CD4-positive, CD25-positive, alpha-beta regulatory T cell (primary cell): ENCODE measurements at regions not wholly inside any gene's neighbourhood (a gene's known extent, or its start where the extent isn't known, plus 50 kb on each side); places are given as distances from the start of the nearest gene placed in this dataset.

Experiments
- ATAC-seq, 2 donors: fragments of 150-1000 bp; cut with Tn5 transposase; one replicate each; pipeline ENCODE4 v1.10.0; 2021; ENCODE audit warnings: low read depth in 2 of 2, moderate number of reproducible peaks in 2 of 2, moderate library complexity in 1 of 2
- DNase-seq, 3 donors: peaks; one replicate each; pipeline versions ENCODE4 v3.0.0 to v3.0.0-alpha.2; 2012 to 2022; ENCODE audit warnings: mixed read lengths in 1 of 3
- H3K27ac ChIP-seq: one replicate; pipeline ENCODE4 v1.7.0; 2013; ENCODE audit warnings: mild to moderate bottlenecking, low read length; ENCODE audit not compliant: insufficient read depth, poor library complexity, severe bottlenecking
- H3K27me3 ChIP-seq: one replicate; pipeline ENCODE4 v1.7.0; 2013; ENCODE audit warnings: low read length; ENCODE audit not compliant: control insufficient read depth, insufficient read depth
- H3K36me3 ChIP-seq: one replicate; pipeline ENCODE4 v1.7.0; 2013; ENCODE audit warnings: mild to moderate bottlenecking, low read length, moderate library complexity; ENCODE audit not compliant: control insufficient read depth, insufficient read depth
- H3K4me1 ChIP-seq: 2 replicates; pipeline ENCODE4 v1.7.0; 2013; ENCODE audit warnings: mild to moderate bottlenecking, low read length; ENCODE audit not compliant: insufficient read depth, control insufficient read depth, poor library complexity, severe bottlenecking
- H3K4me3 ChIP-seq: one replicate; pipeline ENCODE4 v1.7.0; 2013; ENCODE audit warnings: low read depth, mild to moderate bottlenecking, low read length, moderate library complexity
- H3K9me3 ChIP-seq, 2 experiments: 1 replicate in 1 of 2; 2 replicates in 1 of 2; pipeline ENCODE4 v1.7.0; 2013; ENCODE audit warnings: low read length in 2 of 2, mild to moderate bottlenecking in 1 of 2, moderate library complexity in 1 of 2; ENCODE audit not compliant: control insufficient read depth in 2 of 2
- H3K27ac Mint-ChIP-seq, 3 donors: one replicate each; pipeline ENCODE4 v1.8.0; 2020 to 2022; ENCODE audit warnings: mild to moderate bottlenecking in 3 of 3, mixed read lengths in 3 of 3, moderate library complexity in 2 of 3
- H3K27me3 Mint-ChIP-seq: one replicate; pipeline ENCODE4 v1.8.0; 2022; ENCODE audit warnings: mild to moderate bottlenecking, mixed read lengths
- H3K36me3 Mint-ChIP-seq: one replicate; pipeline ENCODE4 v1.8.0; 2020; ENCODE audit warnings: mixed read lengths
- H3K4me1 Mint-ChIP-seq, 4 donors: one replicate each; pipeline ENCODE4 v1.8.0; 2020 to 2022; ENCODE audit warnings: mixed read lengths in 4 of 4, mild to moderate bottlenecking in 1 of 4
- H3K4me3 Mint-ChIP-seq, 4 donors: one replicate each; pipeline ENCODE4 v1.8.0; 2020 to 2022; ENCODE audit warnings: mild to moderate bottlenecking in 4 of 4, mixed read lengths in 4 of 4, moderate library complexity in 3 of 4
- H3K9me3 Mint-ChIP-seq, 7 donors: one replicate each; pipeline ENCODE4 v1.8.0; 2020 to 2022; ENCODE audit warnings: mixed read lengths in 7 of 7, mild to moderate bottlenecking in 3 of 7, moderate library complexity in 2 of 7

GRCh38 chr2:6730649-6731532, 134.8 kb downstream of the CMPK2 start:
- Histone ChIP-seq H3K36me3 (no peaks in the 10 kb centered on the region), H3K27ac (no peak overlapping the region), H3K27me3 (no peaks in the 10 kb centered on the region), H3K4me1 (no peaks in the 10 kb centered on the region), H3K4me3 (no peak overlapping the region), H3K9me3 (no peaks in the 10 kb centered on the region)
- no peaks in the 10 kb centered on the region for H3K4me1 Mint-ChIP-seq
- H3K27me3 Mint-ChIP-seq, result no peaks in the 10 kb centered on the region
- no peak for ATAC-seq
- peaks cover 0 to 7% (median 1%) of the 10 kb centered on the region in 7 donors for H3K9me3 Mint-ChIP-seq
- DNase-seq, result no peak
- H3K36me3 Mint-ChIP-seq, result no peaks in the 10 kb centered on the region
- no peak overlapping the region for H3K27ac Mint-ChIP-seq
- H3K4me3 Mint-ChIP-seq, result no peak overlapping the region

DNA sequence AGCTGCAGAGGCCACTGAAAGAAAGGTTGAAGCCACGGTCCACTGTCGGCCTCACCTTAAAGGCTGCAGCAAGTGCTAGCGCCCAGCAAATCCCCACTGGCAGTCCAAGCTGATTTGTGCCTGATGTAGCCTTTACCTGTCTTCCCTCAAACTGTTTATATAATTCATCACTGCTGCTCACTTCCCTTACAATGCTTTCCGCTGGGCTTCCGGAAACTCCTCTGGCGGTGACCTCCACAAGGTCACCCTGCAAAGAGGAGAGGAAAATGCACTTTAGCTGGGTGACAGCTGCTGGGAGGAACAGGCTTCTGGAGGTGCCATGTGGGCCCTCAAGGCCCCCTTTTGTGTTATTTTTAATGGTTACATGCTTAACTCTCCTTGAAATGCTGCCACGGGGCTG, 126.2 kb downstream of the CMPK2 start:
- Mint-ChIP-seq H3K4me3 (no peak overlapping the region), H3K36me3 (no peaks in the 10 kb centered on the region), H3K27ac (no peak overlapping the region), H3K9me3 (peaks cover 0 to 2% (median 0%) of the 10 kb centered on the region in 7 donors), H3K4me1 (no peaks in the 10 kb centered on the region), H3K27me3 (peaks cover 7% of the 10 kb centered on the region)
- H3K27ac ChIP-seq, result no peak overlapping the region
- H3K27me3 ChIP-seq, result no peaks in the 10 kb centered on the region
- H3K9me3 ChIP-seq, result no peaks in the 10 kb centered on the region
- no peak overlapping the region for H3K4me3 ChIP-seq
- H3K36me3 ChIP-seq, result no peaks in the 10 kb centered on the region
- DNase-seq, result no peak
- ATAC-seq, result no peak
- no peaks in the 10 kb centered on the region for H3K4me1 ChIP-seq

- Histone ChIP-seq H3K27ac (no peak overlapping the region), H3K9me3 (no peaks in the 10 kb centered on the region), H3K4me3 (no peak overlapping the region), H3K4me1 (no peaks in the 10 kb centered on the region), H3K27me3 (no peaks in the 10 kb centered on the region), H3K36me3 (no peaks in the 10 kb centered on the region)
- H3K4me3 Mint-ChIP-seq, result no peak overlapping the region
- no peak for DNase-seq
- no peaks in the 10 kb centered on the region for H3K4me1 Mint-ChIP-seq
- H3K27ac Mint-ChIP-seq, result no peak overlapping the region
- H3K36me3 Mint-ChIP-seq, result no peaks in the 10 kb centered on the region
- H3K27me3 Mint-ChIP-seq, result peaks cover 12% of the 10 kb centered on the region
- H3K9me3 Mint-ChIP-seq, result peaks cover 0 to 2% (median 0%) of the 10 kb centered on the region in 7 donors
- ATAC-seq, result no peak
These were observed 124.5 kb downstream of the CMPK2 start for GRCh38 chr2:6741229-6741628.

- no peaks in the 10 kb centered on the region for H3K36me3 ChIP-seq
- H3K27ac ChIP-seq, result no peak overlapping the region
- H3K27ac Mint-ChIP-seq, result no peak overlapping the region
- no peaks in the 10 kb centered on the region for H3K4me1 Mint-ChIP-seq
- H3K36me3 Mint-ChIP-seq, result no peaks in the 10 kb centered on the region
- DNase-seq (no peak), ATAC-seq (no peak)
- no peaks in the 10 kb centered on the region for H3K9me3 ChIP-seq
- H3K4me3 ChIP-seq, result no peak overlapping the region
- H3K27me3 Mint-ChIP-seq, result peaks cover 10% of the 10 kb centered on the region
- H3K27me3 ChIP-seq, result no peaks in the 10 kb centered on the region
- no peak overlapping the region for H3K4me3 Mint-ChIP-seq
- H3K4me1 ChIP-seq, result no peaks in the 10 kb centered on the region
- H3K9me3 Mint-ChIP-seq, result peaks cover 0 to 2% (median 0%) of the 10 kb centered on the region in 7 donors
These were observed 121.7 kb downstream of the CMPK2 start for GRCh38 chr2:6744038-6744437.

GRCh38 chr2:6747433-6747832, 118.3 kb downstream of the CMPK2 start:
- H3K27me3 ChIP-seq, result no peaks in the 10 kb centered on the region
- Mint-ChIP-seq H3K36me3 (no peaks in the 10 kb centered on the region), H3K4me1 (no peaks in the 10 kb centered on the region), H3K27ac (no peak overlapping the region), H3K27me3 (peaks cover 13% of the 10 kb centered on the region), H3K9me3 (no peaks in the 10 kb centered on the region), H3K4me3 (no peak overlapping the region)
- H3K4me1 ChIP-seq, result no peaks in the 10 kb centered on the region
- H3K4me3 ChIP-seq, result no peak overlapping the region
- no peak for DNase-seq
- H3K9me3 ChIP-seq, result no peaks in the 10 kb centered on the region
- no peak overlapping the region for H3K27ac ChIP-seq
- H3K36me3 ChIP-seq, result no peaks in the 10 kb centered on the region
- no peak for ATAC-seq

GRCh38 chr2:6748406-6749067, 117.2 kb downstream of the CMPK2 start:
- H3K27ac ChIP-seq, result no peak overlapping the region
- no peaks in the 10 kb centered on the region for H3K4me1 Mint-ChIP-seq
- H3K9me3 Mint-ChIP-seq, result no peaks in the 10 kb centered on the region
- no peak overlapping the region for H3K4me3 ChIP-seq
- H3K4me1 ChIP-seq, result no peaks in the 10 kb centered on the region
- DNase-seq (no peak), ATAC-seq (no peak)
- no peaks in the 10 kb centered on the region for H3K27me3 ChIP-seq
- H3K9me3 ChIP-seq, result no peaks in the 10 kb centered on the region
- H3K36me3 Mint-ChIP-seq, result no peaks in the 10 kb centered on the region
- H3K4me3 Mint-ChIP-seq, result no peak overlapping the region
- no peak overlapping the region for H3K27ac Mint-ChIP-seq
- H3K36me3 ChIP-seq, result no peaks in the 10 kb centered on the region
- H3K27me3 Mint-ChIP-seq, result peaks cover 13% of the 10 kb centered on the region

DNA sequence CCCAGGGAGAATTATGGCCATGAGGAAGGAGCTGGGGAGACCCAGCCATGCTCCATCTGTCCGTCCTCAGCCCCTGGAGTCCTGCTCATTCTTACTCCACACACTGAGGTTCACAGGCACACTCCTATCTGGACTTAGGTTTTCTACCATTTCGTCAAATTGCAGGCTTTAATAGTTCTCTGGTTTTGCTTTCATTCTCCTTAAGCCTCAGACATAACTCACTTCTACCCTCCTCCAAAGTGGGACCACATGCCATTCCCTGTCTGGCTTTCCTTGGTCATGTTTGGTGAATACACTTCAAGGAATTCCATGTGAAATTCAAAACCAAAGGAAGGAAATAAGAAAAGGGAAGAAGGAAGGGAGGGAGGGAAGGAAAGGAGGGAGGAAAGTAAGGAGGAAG, 115.7 kb downstream of the CMPK2 start:
- DNase-seq (no peak), ATAC-seq (no peak)
- no peaks in the 10 kb centered on the region for H3K27me3 ChIP-seq
- H3K27ac Mint-ChIP-seq, result no peak overlapping the region
- H3K4me1 Mint-ChIP-seq, result no peaks in the 10 kb centered on the region
- H3K36me3 Mint-ChIP-seq, result no peaks in the 10 kb centered on the region
- no peaks in the 10 kb centered on the region for H3K9me3 Mint-ChIP-seq
- no peak overlapping the region for H3K27ac ChIP-seq
- H3K36me3 ChIP-seq, result no peaks in the 10 kb centered on the region
- no peak overlapping the region for H3K4me3 ChIP-seq
- H3K4me1 ChIP-seq, result no peaks in the 10 kb centered on the region
- H3K4me3 Mint-ChIP-seq, result no peak overlapping the region
- no peaks in the 10 kb centered on the region for H3K9me3 ChIP-seq
- H3K27me3 Mint-ChIP-seq, result peaks cover 13% of the 10 kb centered on the region
